Endothelial cell (in vitro differentiated cells): ENCODE measurements at regions not wholly inside any gene's neighbourhood (a gene's known extent, or its start where the extent isn't known, plus 50 kb on each side); places are given as distances from the start of the nearest gene placed in this dataset.

Experiments
- DNase-seq: peaks from one replicate; pipeline ENCODE4 v3.0.0; 2021; ENCODE audit warnings: low spot score
- H3K27ac Mint-ChIP-seq: one replicate; pipeline ENCODE4 v1.8.0; 2021; ENCODE audit warnings: mixed read lengths, inconsistent platforms; ENCODE audit not compliant: unreplicated experiment
- H3K27me3 Mint-ChIP-seq: one replicate; pipeline ENCODE4 v1.8.0; 2021; ENCODE audit warnings: mild to moderate bottlenecking, moderate library complexity, mixed read lengths, inconsistent platforms; ENCODE audit not compliant: unreplicated experiment
- H3K36me3 Mint-ChIP-seq: one replicate; pipeline ENCODE4 v1.8.0; 2021; ENCODE audit warnings: mild to moderate bottlenecking, low read depth, mixed read lengths, inconsistent platforms; ENCODE audit not compliant: unreplicated experiment
- H3K4me1 Mint-ChIP-seq: one replicate; pipeline ENCODE4 v1.8.0; 2021; ENCODE audit warnings: mild to moderate bottlenecking, mixed read lengths, inconsistent platforms; ENCODE audit not compliant: unreplicated experiment
- H3K4me3 Mint-ChIP-seq: one replicate; pipeline ENCODE4 v1.8.0; 2021; ENCODE audit warnings: mild to moderate bottlenecking, mixed read lengths, inconsistent platforms; ENCODE audit not compliant: unreplicated experiment
- H3K9me3 Mint-ChIP-seq: one replicate; pipeline ENCODE4 v1.8.0; 2021; ENCODE audit warnings: mixed read lengths, inconsistent platforms; ENCODE audit not compliant: unreplicated experiment
- CTCF ChIP-seq: fragments of 200-600 bp; sonication (generic); IDR thresholded peaks from one replicate; pipeline ENCODE4 v1.5.0; 2021; ENCODE audit warnings: antibody characterized with exemption; ENCODE audit not compliant: unreplicated experiment

DNA sequence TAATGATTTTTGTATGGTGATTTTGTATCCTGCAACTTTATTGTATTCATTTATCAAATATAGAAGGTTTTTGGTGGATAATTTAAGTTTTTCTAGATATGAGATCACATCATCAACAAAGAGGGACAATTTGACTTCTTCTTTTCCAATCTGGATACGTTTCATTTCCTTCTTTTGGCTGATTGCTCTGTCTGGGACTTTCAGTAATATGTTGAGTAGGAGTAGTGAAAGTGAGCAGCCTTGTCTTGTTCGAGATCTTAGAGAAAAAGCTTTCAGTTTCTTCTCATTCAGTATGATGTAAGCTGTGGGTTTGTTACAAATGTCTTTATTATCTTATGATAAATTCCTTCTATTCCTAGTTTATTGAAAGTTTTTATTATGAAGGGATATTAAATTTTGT is 352.0 kb upstream of the DACH1 start:
- TF ChIP-seq CTCF, result no peak
- Mint-ChIP-seq H3K9me3 (no peaks in the 10 kb centered on the region), H3K4me3 (no peak overlapping the region), H3K36me3 (no peaks in the 10 kb centered on the region), H3K27ac (no peak overlapping the region), H3K4me1 (peaks cover 10% of the 10 kb centered on the region), H3K27me3 (peaks cover 2% of the 10 kb centered on the region)
- DNase-seq, result no peak

- Mint-ChIP-seq H3K4me3 (no peak overlapping the region), H3K9me3 (no peaks in the 10 kb centered on the region), H3K27ac (no peak overlapping the region), H3K36me3 (no peaks in the 10 kb centered on the region), H3K27me3 (peaks cover 2% of the 10 kb centered on the region), H3K4me1 (peaks cover 10% of the 10 kb centered on the region)
- DNase-seq, result no peak
- no peak for TF ChIP-seq CTCF
Observed at GRCh38 chr13:72217142-72217541, 350.1 kb upstream of the DACH1 start.

DNA sequence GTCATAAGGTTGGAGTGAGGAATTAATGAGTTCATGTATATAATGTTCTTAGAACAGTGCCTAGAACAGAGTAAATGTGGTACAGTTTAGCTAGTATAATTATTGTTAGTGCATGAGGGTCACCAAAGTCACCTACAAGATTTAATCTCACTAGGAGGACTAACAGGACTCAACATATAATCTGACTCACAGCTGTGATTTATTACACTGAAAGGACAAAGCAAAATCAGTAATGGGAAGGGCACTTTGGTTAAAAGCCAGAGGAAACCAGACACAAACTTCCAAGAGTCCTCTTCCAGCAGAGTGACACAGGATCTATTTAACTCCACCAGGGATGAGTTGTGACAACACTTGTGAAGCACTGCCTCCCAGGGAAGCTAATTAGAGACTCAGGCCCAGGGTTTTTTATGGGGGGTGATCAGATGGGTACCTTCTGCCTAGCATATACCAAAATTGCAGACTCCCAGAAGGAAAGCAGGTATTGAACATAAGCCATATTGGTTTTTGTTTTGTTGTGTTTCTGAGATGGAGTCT is 341.2 kb upstream of the DACH1 start:
- Mint-ChIP-seq H3K27ac (no peak overlapping the region), H3K4me3 (no peak overlapping the region), H3K9me3 (no peaks in the 10 kb centered on the region), H3K27me3 (no peaks in the 10 kb centered on the region), H3K36me3 (no peaks in the 10 kb centered on the region), H3K4me1 (no peaks in the 10 kb centered on the region)
- TF ChIP-seq CTCF, result no peak
- DNase-seq, result no peak

GRCh38 chr13:72205773-72206172 is 338.8 kb upstream of the DACH1 start:
- DNase-seq, result no peak
- no peaks in the 10 kb centered on the region for H3K27me3 Mint-ChIP-seq
- no peaks in the 10 kb centered on the region for H3K4me1 Mint-ChIP-seq
- no peak overlapping the region for H3K27ac Mint-ChIP-seq
- H3K36me3 Mint-ChIP-seq, result no peaks in the 10 kb centered on the region
- no peak overlapping the region for H3K4me3 Mint-ChIP-seq
- no peak for TF ChIP-seq CTCF
- H3K9me3 Mint-ChIP-seq, result no peaks in the 10 kb centered on the region

GRCh38 chr13:72204291-72204690 is 337.3 kb upstream of the DACH1 start:
- no peak for TF ChIP-seq CTCF
- Mint-ChIP-seq H3K4me3 (no peak overlapping the region), H3K36me3 (no peaks in the 10 kb centered on the region), H3K4me1 (no peaks in the 10 kb centered on the region), H3K9me3 (no peaks in the 10 kb centered on the region), H3K27me3 (no peaks in the 10 kb centered on the region), H3K27ac (no peak overlapping the region)
- DNase-seq, result no peak
